Neural cell (in vitro differentiated cells): ENCODE measurements at regions not wholly inside any gene's neighbourhood (a gene's known extent, or its start where the extent isn't known, plus 50 kb on each side); places are given as distances from the start of the nearest gene placed in this dataset.

Source experiments
- CTCF ChIP-seq: fragments of 450-650 bp; IDR thresholded peaks from 2 replicates; pipeline ENCODE4 v1.5.1; 2014; ENCODE audit warnings: antibody characterized with exemption, mild to moderate bottlenecking, moderate library complexity; ENCODE audit not compliant: poor library complexity, severe bottlenecking
- EP300 ChIP-seq: fragments of 450-650 bp; conservative IDR thresholded peaks from 2 replicates; pipeline ENCODE4 v1.6.1; 2014; ENCODE audit warnings: antibody characterized with exemption, mild to moderate bottlenecking, moderate library complexity; ENCODE audit not compliant: poor library complexity, severe bottlenecking
- EZH2 ChIP-seq: fragments of 200-600, 300-800 bp; shearing (Covaris generic), sonication (generic); IDR thresholded peaks from 2 replicates; pipeline ENCODE4 v1.6.1; 2014; ENCODE audit warnings: antibody characterized with exemption, low read length, borderline replicate concordance, mild to moderate bottlenecking; ENCODE audit not compliant: insufficient read depth, poor library complexity, severe bottlenecking
- POLR2AphosphoS5 ChIP-seq: IDR thresholded peaks from 2 replicates; pipeline ENCODE4 v1.6.1; 2012
- RAD21 ChIP-seq: fragments of 450-650 bp; conservative IDR thresholded peaks from 2 replicates; pipeline ENCODE4 v1.6.1; 2014; ENCODE audit warnings: antibody characterized with exemption, mild to moderate bottlenecking, moderate library complexity
- SMC3 ChIP-seq: fragments of 450-650 bp; conservative IDR thresholded peaks from 2 replicates; pipeline ENCODE4 v1.6.1; 2014; ENCODE audit warnings: antibody characterized with exemption, mild to moderate bottlenecking, moderate library complexity; ENCODE audit not compliant: poor library complexity
- TF ChIP-seq, protein P1 (sequence below): IDR thresholded peaks from 2 replicates; pipeline ENCODE4 v1.6.1; 2012; ENCODE audit warnings: borderline replicate concordance

- TF ChIP-seq CTCF (no peak), RAD21 (no peak), POLR2AphosphoS5 (no peak), EZH2 (no peak), EP300 (no peak), SMC3 (no peak)
- TF ChIP-seq, protein P1, sequence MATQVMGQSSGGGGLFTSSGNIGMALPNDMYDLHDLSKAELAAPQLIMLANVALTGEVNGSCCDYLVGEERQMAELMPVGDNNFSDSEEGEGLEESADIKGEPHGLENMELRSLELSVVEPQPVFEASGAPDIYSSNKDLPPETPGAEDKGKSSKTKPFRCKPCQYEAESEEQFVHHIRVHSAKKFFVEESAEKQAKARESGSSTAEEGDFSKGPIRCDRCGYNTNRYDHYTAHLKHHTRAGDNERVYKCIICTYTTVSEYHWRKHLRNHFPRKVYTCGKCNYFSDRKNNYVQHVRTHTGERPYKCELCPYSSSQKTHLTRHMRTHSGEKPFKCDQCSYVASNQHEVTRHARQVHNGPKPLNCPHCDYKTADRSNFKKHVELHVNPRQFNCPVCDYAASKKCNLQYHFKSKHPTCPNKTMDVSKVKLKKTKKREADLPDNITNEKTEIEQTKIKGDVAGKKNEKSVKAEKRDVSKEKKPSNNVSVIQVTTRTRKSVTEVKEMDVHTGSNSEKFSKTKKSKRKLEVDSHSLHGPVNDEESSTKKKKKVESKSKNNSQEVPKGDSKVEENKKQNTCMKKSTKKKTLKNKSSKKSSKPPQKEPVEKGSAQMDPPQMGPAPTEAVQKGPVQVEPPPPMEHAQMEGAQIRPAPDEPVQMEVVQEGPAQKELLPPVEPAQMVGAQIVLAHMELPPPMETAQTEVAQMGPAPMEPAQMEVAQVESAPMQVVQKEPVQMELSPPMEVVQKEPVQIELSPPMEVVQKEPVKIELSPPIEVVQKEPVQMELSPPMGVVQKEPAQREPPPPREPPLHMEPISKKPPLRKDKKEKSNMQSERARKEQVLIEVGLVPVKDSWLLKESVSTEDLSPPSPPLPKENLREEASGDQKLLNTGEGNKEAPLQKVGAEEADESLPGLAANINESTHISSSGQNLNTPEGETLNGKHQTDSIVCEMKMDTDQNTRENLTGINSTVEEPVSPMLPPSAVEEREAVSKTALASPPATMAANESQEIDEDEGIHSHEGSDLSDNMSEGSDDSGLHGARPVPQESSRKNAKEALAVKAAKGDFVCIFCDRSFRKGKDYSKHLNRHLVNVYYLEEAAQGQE: no peak
Measured at GRCh38 chr1:95935719-95936118, 701.7 kb downstream of the RWDD3 start.
